Peyer's patch (tissue), 4 donors: ENCODE measurements at regions not wholly inside any gene's neighbourhood (a gene's known extent, or its start where the extent isn't known, plus 50 kb on each side); places are given as distances from the start of the nearest gene placed in this dataset.

Experiments
- POLR2A ChIP-seq, 2 donors: fragments of 450-650 bp; IDR thresholded peaks; one replicate each; pipeline ENCODE4 v1.5.1; 2017; ENCODE audit warnings: antibody characterized with exemption in 2 of 2, mild to moderate bottlenecking in 2 of 2, moderate library complexity in 2 of 2
- TF ChIP-seq, protein P1 (sequence below), 6 experiments: fragments of 450-650 bp in 4 of 6; fragments of 200-600 bp in 2 of 6; sonication (generic) in 1 of 6; IDR thresholded peaks; one replicate each; pipeline ENCODE4 v1.5.1; 2017 to 2019; ENCODE audit warnings: antibody characterized with exemption in 6 of 6, mild to moderate bottlenecking in 3 of 6, moderate library complexity in 1 of 6

DNA sequence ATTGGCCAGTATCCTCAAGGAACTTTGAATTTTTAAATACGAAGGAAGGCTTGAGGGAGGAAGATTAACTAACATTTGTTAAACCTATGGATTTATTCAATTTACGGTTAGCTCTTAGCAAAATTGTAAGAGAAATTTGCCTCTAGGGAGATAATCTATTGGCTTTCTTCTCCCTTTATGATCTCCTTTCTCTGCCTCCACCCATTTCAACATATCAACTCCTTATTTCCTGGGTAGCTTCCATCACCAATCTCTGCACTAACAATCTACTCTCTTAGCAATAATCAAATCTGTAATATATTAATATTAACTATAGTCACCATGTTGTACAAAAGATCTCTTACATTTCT lies 233.9 kb upstream of the CSNK1A1L start:
- TF ChIP-seq, protein P1, sequence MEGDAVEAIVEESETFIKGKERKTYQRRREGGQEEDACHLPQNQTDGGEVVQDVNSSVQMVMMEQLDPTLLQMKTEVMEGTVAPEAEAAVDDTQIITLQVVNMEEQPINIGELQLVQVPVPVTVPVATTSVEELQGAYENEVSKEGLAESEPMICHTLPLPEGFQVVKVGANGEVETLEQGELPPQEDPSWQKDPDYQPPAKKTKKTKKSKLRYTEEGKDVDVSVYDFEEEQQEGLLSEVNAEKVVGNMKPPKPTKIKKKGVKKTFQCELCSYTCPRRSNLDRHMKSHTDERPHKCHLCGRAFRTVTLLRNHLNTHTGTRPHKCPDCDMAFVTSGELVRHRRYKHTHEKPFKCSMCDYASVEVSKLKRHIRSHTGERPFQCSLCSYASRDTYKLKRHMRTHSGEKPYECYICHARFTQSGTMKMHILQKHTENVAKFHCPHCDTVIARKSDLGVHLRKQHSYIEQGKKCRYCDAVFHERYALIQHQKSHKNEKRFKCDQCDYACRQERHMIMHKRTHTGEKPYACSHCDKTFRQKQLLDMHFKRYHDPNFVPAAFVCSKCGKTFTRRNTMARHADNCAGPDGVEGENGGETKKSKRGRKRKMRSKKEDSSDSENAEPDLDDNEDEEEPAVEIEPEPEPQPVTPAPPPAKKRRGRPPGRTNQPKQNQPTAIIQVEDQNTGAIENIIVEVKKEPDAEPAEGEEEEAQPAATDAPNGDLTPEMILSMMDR (IDR thresholded peaks at IDR 0.05): no peak
- TF ChIP-seq POLR2A (IDR thresholded peaks at IDR 0.05): no peak
